OCI-LY1 (cell line): ENCODE measurements at regions not wholly inside any gene's neighbourhood (a gene's known extent, or its start where the extent isn't known, plus 50 kb on each side); places are given as distances from the start of the nearest gene placed in this dataset.

Source experiments
- CTCF ChIP-seq: fragments of 200-600 bp; sonication (generic), shearing (Covaris generic); IDR thresholded peaks from 2 replicates; pipeline ENCODE4 v1.5.1; 2017; ENCODE audit warnings: mild to moderate bottlenecking, antibody characterized with exemption, low read length, moderate library complexity, mixed read lengths
- EZH2 ChIP-seq: fragments of 200-600 bp; sonication (generic), shearing (Covaris generic); IDR thresholded peaks from 2 replicates; pipeline ENCODE4 v1.8.0; 2017; ENCODE audit warnings: borderline replicate concordance, mixed run types, mild to moderate bottlenecking, antibody characterized with exemption, low read length, moderate library complexity, mixed read lengths

GRCh38 chr9:126132746-126133145, 193.9 kb upstream of the MVB12B start:
- TF ChIP-seq CTCF (no peak), EZH2 (no peak)
